Endothelial cell of umbilical vein (primary cell): ENCODE measurements at regions not wholly inside any gene's neighbourhood (a gene's known extent, or its start where the extent isn't known, plus 50 kb on each side); places are given as distances from the start of the nearest gene placed in this dataset.

Experiments used
- EZH2 ChIP-seq: IDR thresholded peaks from 2 replicates; pipeline ENCODE4 v1.6.1; 2012; ENCODE audit warnings: borderline replicate concordance, low read depth, mild to moderate bottlenecking, moderate library complexity, low read length, inconsistent platforms; ENCODE audit not compliant: severe bottlenecking
- GATA2 ChIP-seq: IDR thresholded peaks from 2 replicates; pipeline ENCODE4 v1.7.0; 2011; ENCODE audit warnings: low read depth, mild to moderate bottlenecking, moderate library complexity, mixed read lengths, low read length; ENCODE audit not compliant: insufficient read length, insufficient read depth
- JUN ChIP-seq: IDR thresholded peaks from 2 replicates; pipeline ENCODE4 v1.6.1; 2011; ENCODE audit warnings: borderline replicate concordance, low read depth; ENCODE audit not compliant: insufficient read length, insufficient read depth
- MYC ChIP-seq: IDR thresholded peaks from one replicate; pipeline ENCODE4 v1.6.1; 2011; ENCODE audit warnings: mild to moderate bottlenecking, low read depth, low read length
- POLR2A ChIP-seq: IDR thresholded peaks from 2 replicates; pipeline ENCODE4 v1.6.1; 2012; ENCODE audit warnings: low read depth, mild to moderate bottlenecking, control low read depth, low read length
- POLR2AphosphoS5 ChIP-seq: IDR thresholded peaks from 2 replicates; pipeline ENCODE4 v1.6.1; 2012; ENCODE audit warnings: low read depth, mild to moderate bottlenecking, control low read depth, low read length, moderate library complexity; ENCODE audit not compliant: insufficient read depth
- TF ChIP-seq, protein P1 (sequence below), 2 donors: IDR thresholded peaks; 1 replicate in 1 of 2; 2 replicates in 1 of 2; pipeline ENCODE4 v1.5.1; 2011; ENCODE audit warnings: low read length in 2 of 2, mild to moderate bottlenecking in 2 of 2, moderate library complexity in 2 of 2, control low read depth in 1 of 2, inconsistent platforms in 1 of 2, low read depth in 1 of 2; ENCODE audit not compliant: insufficient read depth in 1 of 2; ENCODE audit errors: extremely low read depth in 1 of 2

DNA sequence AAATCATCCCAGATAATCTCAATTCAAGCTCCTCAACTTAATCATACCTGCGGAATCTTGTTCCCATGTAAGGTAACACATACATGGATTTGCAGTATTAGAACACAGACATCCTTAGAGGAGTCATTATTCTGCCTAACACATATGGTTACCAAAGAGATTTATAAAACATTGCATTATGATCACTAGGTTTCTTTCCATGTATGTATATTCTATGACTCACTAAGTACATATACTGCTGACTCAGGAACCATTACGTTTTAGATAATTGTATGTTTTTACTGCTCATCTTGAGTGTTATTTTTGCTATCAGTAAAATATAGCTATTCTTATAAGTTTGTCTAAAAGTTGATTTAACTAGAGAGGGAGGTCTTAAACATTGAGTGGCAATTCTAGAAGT, 182.9 kb downstream of the SLITRK6 start:
- TF ChIP-seq EZH2 (no peak), POLR2A (no peak), POLR2AphosphoS5 (no peak), GATA2 (no peak), MYC (no peak), JUN (no peak)
- TF ChIP-seq, protein P1, sequence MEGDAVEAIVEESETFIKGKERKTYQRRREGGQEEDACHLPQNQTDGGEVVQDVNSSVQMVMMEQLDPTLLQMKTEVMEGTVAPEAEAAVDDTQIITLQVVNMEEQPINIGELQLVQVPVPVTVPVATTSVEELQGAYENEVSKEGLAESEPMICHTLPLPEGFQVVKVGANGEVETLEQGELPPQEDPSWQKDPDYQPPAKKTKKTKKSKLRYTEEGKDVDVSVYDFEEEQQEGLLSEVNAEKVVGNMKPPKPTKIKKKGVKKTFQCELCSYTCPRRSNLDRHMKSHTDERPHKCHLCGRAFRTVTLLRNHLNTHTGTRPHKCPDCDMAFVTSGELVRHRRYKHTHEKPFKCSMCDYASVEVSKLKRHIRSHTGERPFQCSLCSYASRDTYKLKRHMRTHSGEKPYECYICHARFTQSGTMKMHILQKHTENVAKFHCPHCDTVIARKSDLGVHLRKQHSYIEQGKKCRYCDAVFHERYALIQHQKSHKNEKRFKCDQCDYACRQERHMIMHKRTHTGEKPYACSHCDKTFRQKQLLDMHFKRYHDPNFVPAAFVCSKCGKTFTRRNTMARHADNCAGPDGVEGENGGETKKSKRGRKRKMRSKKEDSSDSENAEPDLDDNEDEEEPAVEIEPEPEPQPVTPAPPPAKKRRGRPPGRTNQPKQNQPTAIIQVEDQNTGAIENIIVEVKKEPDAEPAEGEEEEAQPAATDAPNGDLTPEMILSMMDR (IDR thresholded peaks at IDR 0.05; ENCODE audit: extremely low read depth in 1 of 2, insufficient read depth in 1 of 2, low read depth in 1 of 2, low read length in 2 of 2): no peak
